ENCODE measurements at regions not wholly inside any gene's neighbourhood (a gene's known extent, or its start where the extent isn't known, plus 50 kb on each side); places are given as distances from the start of the nearest gene placed in this dataset.

GRCh38 chr5:56763711-56764466, 51.5 kb upstream of the MAP3K1 start:
- TF ChIP-seq CTCF (IDR thresholded peaks at IDR 0.05 in 4 of 5, conservative IDR thresholded peaks at IDR 0.05 in 1 of 5) (no peak), POLR2A (IDR thresholded peaks at IDR 0.05) (no peak)

Measured in gastrocnemius medialis (tissue), 4 donors.